Putamen (tissue), 1 donor: ENCODE measurements at regions not wholly inside any gene's neighbourhood (a gene's known extent, or its start where the extent isn't known, plus 50 kb on each side); places are given as distances from the start of the nearest gene placed in this dataset.
"Not testable (repeated sequence)": the region's sequence is repeated elsewhere in the genome, so short reads cannot be mapped to it uniquely, and the experiment has no call there.

Source experiments
- DNase-seq: peaks from one replicate; pipeline ENCODE4 v3.0.0-alpha.2; 2016; ENCODE audit warnings: low spot score

DNA sequence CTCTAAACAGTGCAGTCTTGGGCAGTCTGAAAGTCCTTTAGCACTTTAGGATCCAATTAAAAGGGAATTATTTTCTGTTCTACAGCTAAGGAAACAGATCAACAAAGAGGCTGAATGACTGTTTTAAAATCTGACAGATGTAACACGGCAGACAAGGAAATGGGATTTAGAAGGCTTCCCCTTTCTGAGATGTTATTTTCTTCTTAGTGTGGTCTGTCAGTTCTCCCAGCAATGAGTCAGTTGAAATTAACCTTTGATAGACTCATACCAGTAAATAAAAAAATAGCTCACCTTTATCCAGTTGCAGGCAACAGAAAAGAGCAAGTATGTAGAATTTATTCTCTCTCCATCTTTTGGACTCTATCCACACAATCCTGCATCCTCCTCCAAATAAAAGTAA, 98.1 kb downstream of the NEDD1 start:
- DNase-seq = no peak

DNA sequence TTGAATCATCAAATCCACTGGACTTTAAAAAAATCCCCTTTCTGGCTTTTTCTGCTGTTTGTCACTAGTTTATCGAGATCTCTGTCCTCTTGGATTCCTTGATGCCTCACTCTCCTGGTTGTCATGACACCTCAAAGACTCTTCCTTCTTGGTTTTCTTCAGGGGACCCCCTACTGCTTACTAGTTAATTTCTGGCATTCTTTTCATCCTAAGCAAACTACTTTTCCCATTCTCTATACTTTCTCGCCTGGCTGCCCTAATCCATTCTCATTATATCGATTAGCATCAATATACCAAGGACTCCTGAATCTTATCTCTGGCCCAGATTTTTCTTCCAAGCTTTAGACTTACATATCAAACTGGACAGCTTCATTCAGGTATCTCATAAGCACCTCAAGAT, 98.6 kb downstream of the NEDD1 start:
- DNase-seq = no peak

GRCh38 chr12:97006585-97006984, 99.5 kb downstream of the NEDD1 start:
- no peak for DNase-seq

GRCh38 chr12:97016163-97016562, 109.1 kb downstream of the NEDD1 start:
- no peak for DNase-seq

GRCh38 chr12:97017213-97017612, 110.2 kb downstream of the NEDD1 start:
- DNase-seq = no peak

DNA sequence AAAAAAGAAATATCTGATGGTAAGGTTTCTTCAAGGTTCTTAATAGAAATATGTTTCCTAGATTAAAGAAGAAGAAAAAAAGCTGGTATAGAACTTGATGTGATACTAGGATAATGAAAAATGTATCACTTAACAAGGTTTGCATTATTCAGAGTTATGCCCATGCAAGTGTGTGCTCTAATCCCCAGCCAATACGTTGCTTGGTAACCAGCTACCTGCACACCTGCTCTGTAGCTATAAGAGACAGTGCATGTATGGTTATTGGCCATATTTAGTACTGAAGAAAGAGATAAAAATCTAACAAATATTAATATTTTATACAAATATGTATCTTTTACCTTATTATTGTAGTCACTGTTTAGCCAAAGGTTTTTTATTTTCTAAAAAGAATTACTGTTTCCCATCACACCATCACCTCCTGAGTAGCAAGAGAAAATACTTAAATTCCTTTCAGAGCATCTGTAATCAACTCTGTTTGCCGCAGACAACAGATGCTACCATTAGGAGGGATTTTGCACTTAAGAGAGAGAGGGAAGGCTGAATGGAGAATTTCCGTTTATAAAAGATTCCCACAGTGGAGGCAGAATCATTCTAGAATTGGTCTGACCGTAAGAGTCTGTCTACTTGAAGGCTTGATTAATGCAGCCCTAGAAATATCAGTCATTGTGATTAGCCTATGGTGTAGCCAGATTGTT, 115.6 kb downstream of the NEDD1 start:
- DNase-seq = no peak

- no peak for DNase-seq
Measured at GRCh38 chr12:97024393-97024792, 117.3 kb downstream of the NEDD1 start.

DNA sequence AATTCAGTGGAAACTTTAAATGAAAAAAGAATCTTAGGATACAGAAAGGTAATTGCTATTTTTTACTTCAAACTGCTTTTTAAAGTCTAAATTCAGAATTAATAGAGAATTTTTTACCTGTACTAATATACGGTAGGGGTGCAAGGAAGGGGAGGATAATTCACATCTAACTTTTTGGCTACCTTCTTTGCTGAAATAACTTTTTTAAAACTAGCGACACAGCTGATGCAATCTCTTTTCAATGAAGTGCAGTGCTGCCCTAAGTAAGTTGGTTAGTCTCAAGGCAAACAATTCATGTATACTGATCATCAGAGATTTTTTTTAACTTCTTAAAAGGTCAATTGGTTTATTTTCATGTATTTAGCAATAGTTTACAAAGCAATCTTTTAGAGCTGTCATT, 119.8 kb downstream of the NEDD1 start:
- DNase-seq = no peak

- no peak for DNase-seq
Measured at GRCh38 chr12:97027482-97027881, 120.4 kb downstream of the NEDD1 start.

DNA sequence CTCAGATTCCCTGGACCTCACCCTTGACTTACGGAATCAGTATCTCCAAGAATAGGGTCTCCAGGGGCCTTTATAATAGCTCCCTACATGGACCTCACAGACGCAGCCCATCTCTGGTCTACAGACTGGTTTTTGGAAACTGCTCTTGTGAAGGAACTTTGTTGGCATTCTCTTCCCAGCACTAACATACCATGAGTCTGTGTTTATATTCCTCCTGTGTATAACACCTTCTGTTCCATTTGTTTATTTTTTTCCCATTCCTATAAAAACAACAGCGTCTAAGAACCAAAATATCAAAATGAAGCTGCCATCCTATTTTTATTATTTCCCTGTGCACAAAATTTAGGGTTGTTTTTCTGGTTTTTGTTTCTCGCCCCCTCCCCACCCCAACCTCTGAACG, 131.1 kb downstream of the NEDD1 start:
- DNase-seq = no peak

- no peak for DNase-seq
Measured at GRCh38 chr12:97038834-97039233, 131.8 kb downstream of the NEDD1 start.

GRCh38 chr12:97046901-97047300, 139.8 kb downstream of the NEDD1 start:
- DNase-seq = no peak

DNA sequence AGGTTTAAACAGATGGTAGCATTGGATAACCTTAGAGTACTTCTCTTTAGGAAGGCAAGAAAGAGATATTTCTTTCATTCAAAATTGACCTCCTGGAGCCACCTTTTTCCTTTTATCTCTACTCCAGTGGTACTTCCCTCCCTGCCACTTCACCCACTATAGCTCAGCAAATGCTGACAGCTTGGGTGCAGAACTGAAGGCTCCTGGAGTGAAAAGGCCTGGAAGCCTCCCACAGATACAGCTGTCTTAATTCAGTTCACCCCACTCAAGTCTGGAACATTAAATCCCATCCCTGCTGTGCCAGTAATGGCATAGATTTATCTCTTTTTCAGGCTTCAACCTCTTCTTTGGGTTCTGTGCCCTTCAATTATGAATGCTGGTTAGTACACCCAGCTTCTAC, 140.3 kb downstream of the NEDD1 start:
- peak; percentile 27 for DNase-seq

DNA sequence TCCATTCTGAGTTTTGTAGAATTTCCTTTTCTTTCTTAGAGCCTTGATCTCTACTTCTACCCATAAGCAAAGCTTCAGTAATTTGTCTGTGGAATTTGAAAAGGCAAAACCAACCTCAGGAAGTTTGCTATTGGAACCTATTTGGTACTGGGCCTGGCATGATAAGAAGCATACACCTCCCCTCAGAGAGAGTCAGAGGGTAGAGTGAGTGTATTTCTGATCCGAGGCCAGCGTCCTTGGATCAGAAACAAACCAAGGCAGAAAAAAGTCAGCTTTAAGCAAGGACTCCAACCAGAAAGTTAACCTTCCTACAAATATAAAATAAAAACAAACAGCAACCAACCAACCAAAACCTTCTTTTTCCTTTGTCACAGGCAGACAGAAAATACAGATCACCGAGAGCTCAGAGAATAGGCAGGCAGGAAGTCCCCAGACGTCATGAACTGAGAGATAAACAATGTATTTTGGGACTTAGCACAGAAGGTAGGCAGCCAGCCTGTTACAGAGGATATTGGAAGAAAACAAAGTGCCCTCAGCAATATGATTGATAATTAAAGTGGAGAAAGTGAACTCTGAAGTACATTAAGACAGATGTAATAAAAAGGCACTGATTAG, 141.5 kb downstream of the NEDD1 start:
- DNase-seq = no peak

DNA sequence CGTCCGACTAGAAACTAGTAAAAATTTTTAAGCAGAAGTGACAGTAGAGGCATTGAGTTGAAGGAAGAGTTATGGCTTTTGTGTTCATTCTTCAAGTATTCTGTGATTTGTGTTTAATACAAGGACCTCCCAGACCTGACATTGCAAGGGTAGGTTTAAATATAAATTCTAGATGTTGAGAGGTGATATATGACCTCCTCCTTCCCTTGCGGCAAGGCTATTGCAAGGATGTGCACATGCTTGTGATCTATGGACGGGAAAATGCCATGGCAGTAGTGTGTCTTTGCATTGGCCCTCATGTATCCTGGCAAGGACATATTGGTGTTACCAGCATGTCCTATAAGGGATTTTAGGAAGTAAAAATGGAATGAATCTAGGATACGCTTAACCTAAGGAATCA, 143.5 kb downstream of the NEDD1 start:
- no peak for DNase-seq

GRCh38 chr12:97051341-97051740, 144.3 kb downstream of the NEDD1 start:
- no peak for DNase-seq

DNA sequence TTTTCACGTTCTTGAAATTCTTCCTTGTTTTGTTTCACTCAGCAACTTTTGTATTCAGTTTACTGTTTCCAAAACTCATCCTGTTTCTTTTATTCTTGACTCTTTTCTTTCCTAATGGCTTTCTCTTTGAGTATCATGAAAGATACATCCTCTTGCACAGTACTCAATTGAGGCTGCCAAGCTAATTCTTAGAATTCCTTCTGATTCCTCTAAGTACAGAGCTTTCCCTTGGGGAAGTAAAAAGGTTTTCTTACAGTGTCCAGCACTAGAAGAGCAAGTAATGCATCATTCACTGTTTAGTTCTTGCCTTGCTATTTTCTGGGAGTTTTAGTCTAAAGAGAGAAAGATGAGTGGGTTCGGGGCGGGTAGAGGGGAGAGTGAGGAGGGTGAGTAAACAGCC, 154.1 kb downstream of the NEDD1 start:
- DNase-seq = no peak

DNA sequence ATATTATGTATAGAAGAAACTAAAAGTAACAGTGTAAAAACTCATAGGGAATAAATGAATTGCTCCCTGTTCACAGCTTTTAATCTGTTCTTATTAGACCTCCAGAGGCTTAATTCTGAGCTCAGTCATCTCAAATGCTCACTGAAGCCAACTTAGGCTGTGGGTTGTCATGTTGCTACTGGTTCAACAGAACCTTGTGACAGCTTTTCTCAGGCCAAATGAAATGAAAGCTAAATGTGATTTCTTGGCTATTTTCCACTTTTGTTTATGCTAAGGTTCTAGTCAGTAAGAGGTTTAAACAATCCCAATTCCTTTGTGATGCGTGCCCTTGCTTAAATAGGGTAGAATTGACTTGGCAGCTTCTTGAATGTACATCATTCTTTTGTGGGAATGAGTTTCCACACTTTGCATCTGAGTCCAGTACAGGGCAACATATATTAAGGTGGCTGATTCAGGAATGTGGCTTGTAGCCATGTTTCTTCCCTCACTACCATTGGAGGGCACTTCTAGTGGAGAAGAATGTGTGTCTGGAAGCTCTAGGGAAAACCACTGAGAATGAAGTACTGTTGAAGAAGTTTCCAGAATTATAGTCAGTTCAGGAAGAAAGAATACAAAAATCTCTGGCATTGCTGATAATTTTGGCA, 156.4 kb downstream of the NEDD1 start:
- DNase-seq = no peak

- no peak for DNase-seq
Measured at GRCh38 chr12:97075161-97075933, 168.3 kb downstream of the NEDD1 start.

DNA sequence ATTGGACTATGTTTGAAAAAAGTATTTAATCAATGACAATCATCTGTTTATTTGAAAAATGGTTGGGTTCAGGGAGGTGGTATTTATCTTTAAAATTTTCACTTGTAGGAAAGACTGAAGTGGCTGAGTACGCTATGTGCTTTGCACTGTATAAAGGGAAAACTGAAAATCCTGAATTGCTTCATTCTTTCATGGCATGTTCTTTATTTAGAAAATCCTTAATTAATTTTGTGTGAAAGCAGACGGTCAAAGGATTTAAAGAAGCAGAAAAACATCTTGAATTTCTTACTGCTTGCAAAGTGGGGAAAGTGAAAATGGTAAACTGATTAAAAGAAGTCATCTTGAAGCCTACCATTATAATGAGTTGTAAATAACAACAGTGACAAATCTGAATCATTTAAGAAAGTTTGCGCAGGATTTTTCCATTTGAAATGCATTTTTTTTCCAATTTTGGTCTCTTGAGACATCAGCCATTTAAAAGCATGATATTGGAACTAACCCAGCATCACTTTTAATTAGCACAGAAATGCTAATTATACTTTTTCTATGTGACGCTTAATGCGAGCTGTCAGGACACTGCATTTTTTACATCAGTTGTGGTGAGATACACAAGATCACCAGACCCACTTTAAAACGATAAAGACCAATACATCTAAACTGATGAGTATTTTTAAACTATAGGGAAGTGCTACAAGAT, 169.0 kb downstream of the NEDD1 start:
- no peak for DNase-seq

GRCh38 chr12:97076912-97077311, 169.9 kb downstream of the NEDD1 start:
- not testable (repeated sequence) for DNase-seq

DNA sequence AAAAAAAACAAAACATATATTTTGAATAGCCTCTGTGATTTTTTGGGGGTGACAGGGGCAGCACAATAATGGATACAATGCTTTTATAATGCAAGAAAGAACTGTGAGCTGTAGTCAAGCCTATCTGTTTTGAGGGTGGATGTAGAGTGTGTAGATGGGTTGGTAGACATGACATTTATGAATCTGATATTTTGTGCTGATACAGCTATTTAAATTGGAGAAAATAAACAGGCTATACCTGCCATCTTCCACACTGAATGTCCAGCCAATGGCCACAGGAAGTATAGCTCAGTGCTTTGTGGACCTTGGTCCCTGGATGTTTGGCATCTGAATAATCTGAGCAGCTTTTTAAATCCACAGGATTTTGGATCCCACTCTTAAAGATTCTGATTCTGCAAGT, 175.0 kb downstream of the NEDD1 start:
- DNase-seq = no peak
